HG03095 (cell line): ENCODE measurements at regions not wholly inside any gene's neighbourhood (a gene's known extent, or its start where the extent isn't known, plus 50 kb on each side); places are given as distances from the start of the nearest gene placed in this dataset.
"Not testable (repeated sequence)": the region's sequence is repeated elsewhere in the genome, so short reads cannot be mapped to it uniquely, and the experiment has no call there.

Experiments
- ATAC-seq: cut with Tn5 transposase; IDR thresholded peaks from one replicate; pipeline ENCODE4 v1.9.1; 2021; ENCODE audit warnings: moderate library complexity; ENCODE audit not compliant: unreplicated experiment

GRCh38 chr6:86619428-86619827 is 317.9 kb upstream of the HTR1E start:
- no peak for ATAC-seq

GRCh38 chr6:86615299-86615698 is 322.0 kb upstream of the HTR1E start:
- ATAC-seq, result no peak

DNA sequence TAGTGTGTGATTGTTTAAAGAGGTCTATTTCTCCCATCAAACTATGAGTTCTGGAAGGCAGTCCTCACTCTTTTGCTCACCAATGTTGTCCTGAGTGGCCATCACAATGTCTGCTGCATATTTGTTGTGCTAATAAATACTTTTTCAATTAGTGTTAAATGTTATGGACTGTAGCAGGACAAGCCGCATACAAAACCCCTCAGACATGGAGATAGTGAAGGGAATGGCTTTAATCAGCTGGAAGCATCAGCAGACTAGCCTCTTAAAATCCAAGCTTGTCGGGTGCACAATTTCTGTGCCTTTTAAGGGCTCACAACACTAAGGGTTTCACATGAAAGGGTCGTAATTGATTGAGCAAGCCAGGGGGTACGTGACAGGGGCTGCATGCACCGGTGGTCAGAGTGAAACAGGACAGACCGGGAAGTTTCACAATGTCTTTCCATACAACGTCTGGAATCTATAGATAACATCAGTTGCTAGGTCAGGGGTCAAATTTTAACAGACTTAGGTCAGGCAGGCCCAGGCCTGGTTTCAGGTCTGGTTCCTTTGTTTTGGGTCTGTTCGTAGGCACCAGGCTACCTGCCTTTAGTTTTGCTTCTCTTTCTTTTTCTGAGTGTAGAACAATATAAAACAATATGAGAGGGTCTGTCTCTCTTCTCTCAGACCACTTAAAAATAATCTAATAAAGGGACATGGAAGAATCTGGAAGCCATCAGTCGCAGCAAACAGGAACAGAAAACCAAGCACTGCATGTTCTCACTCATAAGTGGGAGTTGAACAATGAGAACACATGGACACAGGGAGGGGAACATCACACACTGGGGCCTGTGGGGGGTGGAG is 327.6 kb upstream of the HTR1E start:
- no peak for ATAC-seq

DNA sequence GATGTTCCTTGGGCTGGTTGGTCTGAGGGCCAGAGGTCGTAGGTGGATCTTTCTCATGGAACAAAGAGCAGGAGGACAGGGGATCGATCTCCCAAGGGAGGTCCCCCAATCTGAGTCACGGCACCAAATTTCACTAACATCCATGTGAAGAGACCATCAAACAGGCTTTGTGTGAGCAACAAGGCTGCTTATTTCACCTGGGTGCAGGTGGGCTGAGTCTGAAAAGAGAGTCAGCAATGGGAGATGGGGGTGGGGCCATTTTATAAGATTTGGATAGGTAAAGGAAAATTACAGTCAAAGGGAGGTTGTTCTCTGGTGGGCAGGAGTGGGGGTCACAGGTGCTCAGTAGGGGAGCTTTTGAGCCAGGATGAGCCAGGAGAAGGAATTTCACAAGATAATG is 334.0 kb upstream of the HTR1E start:
- not testable (repeated sequence) for ATAC-seq

DNA sequence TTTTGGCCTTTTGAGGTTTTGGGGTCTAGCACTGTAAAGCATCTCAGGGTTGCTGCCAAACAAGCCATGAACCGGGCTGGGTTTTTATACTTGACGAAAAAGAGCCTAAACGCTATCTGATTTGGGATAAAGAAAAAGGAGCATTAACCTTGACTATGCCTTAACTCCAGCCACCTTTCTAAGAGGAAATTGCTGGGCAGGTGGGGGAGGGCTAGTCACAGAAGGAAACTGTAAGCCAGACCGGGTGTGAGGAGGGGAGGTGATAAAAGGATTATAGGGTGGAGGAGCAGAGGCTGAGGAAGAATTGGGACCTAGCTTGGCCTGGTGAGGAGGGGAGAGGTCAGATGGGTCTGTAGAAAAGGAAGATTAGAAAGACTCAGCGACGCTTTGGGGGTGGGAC is 335.2 kb upstream of the HTR1E start:
- ATAC-seq, result not testable (repeated sequence)

DNA sequence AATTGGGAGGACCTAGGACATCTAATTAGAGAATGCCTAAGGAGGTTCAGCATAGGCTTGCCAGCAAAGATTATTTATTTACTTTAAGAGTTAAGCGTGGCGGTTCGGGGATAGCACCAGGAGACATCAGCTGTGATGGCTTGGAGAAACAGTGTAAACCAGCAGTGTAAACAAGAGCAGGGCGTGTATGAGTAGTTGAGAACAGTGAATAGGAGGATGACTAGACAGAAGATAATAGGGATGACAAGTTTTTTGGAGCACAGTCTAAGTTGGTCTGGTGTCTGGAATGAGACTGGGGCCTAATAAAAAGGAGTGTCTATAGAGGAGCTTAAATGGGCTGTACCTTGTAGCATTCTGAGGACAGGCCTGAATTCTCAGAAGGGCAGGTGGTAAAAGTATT is 338.4 kb upstream of the HTR1E start:
- ATAC-seq, result not testable (repeated sequence)

DNA sequence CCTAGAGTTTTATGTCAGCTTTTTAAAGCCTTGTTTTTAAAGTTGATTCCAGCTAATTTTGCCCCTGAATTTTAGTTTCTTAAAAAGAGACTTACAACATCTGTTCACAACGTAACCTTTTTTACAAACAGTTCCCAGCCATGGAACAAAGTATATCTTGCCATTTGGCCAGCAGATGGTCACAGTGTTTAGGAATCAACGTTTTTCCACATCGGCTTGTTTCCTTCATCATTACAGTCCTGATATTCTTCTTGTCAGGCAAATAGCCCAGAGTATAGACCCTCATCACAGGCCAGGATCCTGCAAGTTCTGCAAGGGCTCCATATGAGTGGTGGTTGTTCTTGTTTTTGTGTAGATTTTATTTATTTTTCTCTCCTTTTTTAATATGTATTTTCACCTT is 341.7 kb upstream of the HTR1E start:
- no peak for ATAC-seq

GRCh38 chr6:86586195-86586594 is 351.1 kb upstream of the HTR1E start:
- no peak for ATAC-seq

- ATAC-seq, result no peak
Measured at GRCh38 chr6:86581833-86582232, 355.5 kb upstream of the HTR1E start.

GRCh38 chr6:86563197-86563596 is 374.1 kb upstream of the HTR1E start:
- no peak for ATAC-seq

- no peak for ATAC-seq
Measured at GRCh38 chr6:86558318-86558717, 379.0 kb upstream of the HTR1E start.

DNA sequence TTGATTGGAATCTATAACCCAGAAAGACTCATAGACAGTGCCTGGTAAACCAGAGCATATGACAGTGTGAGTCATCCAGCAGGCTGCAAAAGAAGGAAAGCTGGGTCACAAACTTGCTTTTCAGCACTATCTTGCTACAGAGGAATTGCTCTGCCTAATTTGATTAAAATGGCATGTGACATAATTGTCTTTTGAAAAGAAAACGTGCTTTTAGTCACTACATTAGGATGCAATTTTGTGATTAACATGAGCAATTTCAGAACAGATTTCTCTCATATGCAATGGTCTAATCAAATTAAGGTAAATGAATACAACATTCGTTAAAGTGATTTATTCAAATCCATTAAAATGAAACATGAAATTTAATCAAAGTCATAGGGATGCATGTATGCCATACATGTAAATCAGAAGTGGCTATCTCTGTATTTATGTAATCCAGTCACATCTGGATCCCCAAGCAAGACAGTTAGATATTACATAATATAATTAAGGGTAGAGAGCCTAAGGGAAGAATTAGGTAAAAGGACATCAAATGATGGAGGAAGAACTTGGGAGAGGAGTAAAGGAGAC is 400.0 kb upstream of the HTR1E start:
- no peak for ATAC-seq

GRCh38 chr6:86536121-86536520 is 401.2 kb upstream of the HTR1E start:
- no peak for ATAC-seq

DNA sequence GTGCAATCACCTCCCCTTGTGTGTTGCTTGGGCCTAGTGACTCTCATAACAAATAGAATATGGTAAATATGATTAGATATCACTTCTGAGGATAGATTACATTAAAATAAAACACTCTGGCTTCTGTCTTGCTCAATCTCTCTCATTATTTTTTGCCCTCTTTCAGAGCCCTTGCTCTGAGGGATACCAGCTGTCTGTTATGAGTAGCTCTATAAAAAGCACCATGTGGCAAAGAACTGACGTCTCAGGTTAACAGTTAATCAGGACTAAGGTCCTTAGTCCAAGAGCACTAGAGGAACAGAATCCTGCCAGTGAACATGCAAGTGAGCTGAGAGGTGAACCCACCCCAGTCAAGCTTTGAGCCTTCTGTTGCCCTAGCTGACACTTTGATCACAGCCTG is 402.2 kb upstream of the HTR1E start:
- ATAC-seq, result no peak

DNA sequence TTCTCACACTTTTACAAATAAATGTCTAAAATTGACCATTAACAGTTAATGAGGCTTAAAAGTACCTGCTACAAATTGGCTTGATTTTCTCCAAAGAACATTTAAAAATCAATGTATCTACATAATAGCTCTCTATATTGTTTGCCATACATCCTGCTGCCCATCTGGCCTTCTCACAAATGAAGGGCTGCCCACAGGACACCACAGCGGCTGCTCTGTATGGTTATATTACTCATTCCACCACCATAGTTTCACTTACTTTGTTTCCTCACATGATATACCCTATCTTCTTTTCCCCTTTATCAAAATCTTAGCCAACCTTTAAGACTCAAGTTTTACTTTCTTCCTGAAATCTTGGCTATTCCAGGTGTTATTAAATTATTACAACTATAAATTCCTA is 407.7 kb upstream of the HTR1E start:
- no peak for ATAC-seq

DNA sequence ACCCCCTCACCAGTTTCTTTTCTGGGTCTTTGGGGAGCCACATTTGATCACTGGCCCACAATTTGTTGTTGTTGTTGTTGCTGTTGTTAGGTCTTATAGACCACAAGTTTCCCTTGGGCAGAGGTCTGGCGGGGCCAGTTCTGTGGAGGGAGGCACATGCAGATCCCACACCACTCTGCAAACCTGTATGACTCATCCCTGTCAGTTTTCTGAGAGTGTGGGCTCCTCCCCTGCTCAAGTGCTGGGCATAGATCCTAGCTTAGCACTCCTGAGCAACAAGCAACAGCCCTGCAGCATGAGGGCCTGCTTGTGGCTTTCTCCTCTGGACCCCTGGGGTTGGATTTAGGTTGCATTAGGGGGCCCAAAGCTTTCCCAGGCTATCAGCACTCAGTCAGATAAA is 411.1 kb upstream of the HTR1E start:
- no peak for ATAC-seq

GRCh38 chr6:86516087-86516486 is 421.2 kb upstream of the HTR1E start:
- no peak for ATAC-seq

GRCh38 chr6:86511962-86512361 is 425.4 kb upstream of the HTR1E start:
- ATAC-seq, result no peak

- ATAC-seq, result no peak
Measured at GRCh38 chr6:86508230-86508629, 429.1 kb upstream of the HTR1E start.

DNA sequence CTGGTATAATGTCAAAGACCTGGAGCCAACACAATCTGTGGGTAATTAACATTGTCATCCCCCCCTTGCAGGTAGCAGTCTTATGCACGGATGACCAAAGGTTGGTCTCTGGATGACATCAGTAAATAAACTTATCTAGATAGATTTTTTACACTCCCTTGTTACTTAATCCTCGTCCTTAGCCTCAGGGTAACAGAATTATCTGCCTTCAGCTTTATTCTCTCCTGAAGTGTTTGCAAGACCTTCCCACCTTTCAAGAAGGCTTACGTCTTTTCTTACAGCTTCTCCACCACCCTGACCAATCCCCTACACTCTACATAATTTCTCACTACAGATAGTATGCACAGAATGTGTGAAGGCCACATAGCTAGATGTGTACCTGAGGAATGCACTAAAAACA is 434.8 kb upstream of the HTR1E start:
- ATAC-seq, result no peak

- ATAC-seq, result no peak
Measured at GRCh38 chr6:86500035-86500434, 437.3 kb upstream of the HTR1E start.

DNA sequence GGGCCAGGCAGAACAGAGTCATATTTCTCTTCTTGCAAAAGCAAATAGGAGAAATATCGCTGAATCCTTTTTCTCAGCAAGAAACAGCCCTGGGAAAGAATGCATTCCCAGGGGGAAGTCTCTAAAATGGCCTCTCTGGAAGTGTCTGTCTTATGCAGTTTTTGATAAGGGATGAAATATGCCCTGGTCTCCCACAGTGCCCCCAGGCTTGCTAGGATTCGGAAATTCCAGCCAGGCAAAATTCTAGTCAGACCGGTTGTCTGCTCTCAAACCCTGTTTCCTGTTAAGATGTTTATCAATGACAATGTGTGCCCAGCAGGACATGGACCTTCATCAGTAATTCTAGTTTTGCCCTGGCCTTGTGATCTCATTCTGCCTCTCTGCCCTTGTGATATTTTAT is 448.3 kb upstream of the HTR1E start:
- ATAC-seq, result not testable (repeated sequence)
